RPMI8226 (cell line): ENCODE measurements at regions not wholly inside any gene's neighbourhood (a gene's known extent, or its start where the extent isn't known, plus 50 kb on each side); places are given as distances from the start of the nearest gene placed in this dataset.
"Not testable (repeated sequence)": the region's sequence is repeated elsewhere in the genome, so short reads cannot be mapped to it uniquely, and the experiment has no call there.

ENCODE experiments used
- DNase-seq: peaks from one replicate; pipeline ENCODE4 v3.0.0-alpha.2; 2015

GRCh38 chr5:124045412-124045811, 533.4 kb downstream of the CSNK1G3 start:
- DNase-seq: no peak

- DNase-seq: no peak
These were observed 532.6 kb downstream of the CSNK1G3 start for GRCh38 chr5:124044613-124045012.

- DNase-seq: peak; percentile 6
These were observed 531.5 kb downstream of the CSNK1G3 start for GRCh38 chr5:124043456-124043855.

GRCh38 chr5:124040799-124041198, 528.8 kb downstream of the CSNK1G3 start:
- DNase-seq: no peak

- DNase-seq: no peak
These were observed 527.4 kb downstream of the CSNK1G3 start for GRCh38 chr5:124039410-124039809.

- DNase-seq: no peak
These were observed 524.8 kb downstream of the CSNK1G3 start for GRCh38 chr5:124036786-124037185.

GRCh38 chr5:124034963-124035362, 523.0 kb downstream of the CSNK1G3 start:
- DNase-seq: peak; percentile 75

- DNase-seq: no peak
These were observed 522.2 kb downstream of the CSNK1G3 start for GRCh38 chr5:124034083-124034700.

- DNase-seq: no peak
These were observed 518.1 kb downstream of the CSNK1G3 start for GRCh38 chr5:124030043-124030491.

- DNase-seq: no peak
These were observed 515.5 kb downstream of the CSNK1G3 start for GRCh38 chr5:124027441-124027840.

GRCh38 chr5:124025306-124025845, 513.4 kb downstream of the CSNK1G3 start:
- DNase-seq: no peak

- no peak for DNase-seq
These were observed 511.0 kb downstream of the CSNK1G3 start for GRCh38 chr5:124022966-124023365.

- no peak for DNase-seq
These were observed 509.8 kb downstream of the CSNK1G3 start for GRCh38 chr5:124021776-124022175.

GRCh38 chr5:124021066-124021641, 509.2 kb downstream of the CSNK1G3 start:
- DNase-seq: no peak

GRCh38 chr5:124017321-124017720, 505.3 kb downstream of the CSNK1G3 start:
- not testable (repeated sequence) for DNase-seq

GRCh38 chr5:124007675-124008398, 495.9 kb downstream of the CSNK1G3 start:
- no peak for DNase-seq

GRCh38 chr5:124001036-124001615, 489.1 kb downstream of the CSNK1G3 start:
- no peak for DNase-seq

- DNase-seq: no peak
These were observed 488.6 kb downstream of the CSNK1G3 start for GRCh38 chr5:124000538-124000937.

- no peak for DNase-seq
These were observed 485.7 kb downstream of the CSNK1G3 start for GRCh38 chr5:123997462-123998215.

GRCh38 chr5:123997064-123997461, 485.1 kb downstream of the CSNK1G3 start:
- DNase-seq: no peak

- no peak for DNase-seq
These were observed 480.7 kb downstream of the CSNK1G3 start for GRCh38 chr5:123992641-123993040.

- DNase-seq: no peak
These were observed 476.0 kb downstream of the CSNK1G3 start for GRCh38 chr5:123987956-123988355.
